GM23338 (cell line): ENCODE measurements at regions not wholly inside any gene's neighbourhood (a gene's known extent, or its start where the extent isn't known, plus 50 kb on each side); places are given as distances from the start of the nearest gene placed in this dataset.

Experiments
- ATAC-seq: fragments of 200-7000 bp; cut with Tn5 transposase; 3 replicates; pipeline ENCODE4 v1.9.1; 2020
- DNase-seq: peaks from one replicate; pipeline ENCODE4 v3.0.0-alpha.2; 2015; ENCODE audit warnings: low spot score
- H2AFZ ChIP-seq: fragments of 200-600 bp; sonication (generic); 2 replicates; pipeline ENCODE4 v1.8.0; 2016; ENCODE audit warnings: antibody characterized with exemption, mild to moderate bottlenecking, moderate library complexity
- H3F3A ChIP-seq: fragments of 200-600 bp; sonication (generic); replicated peaks from 2 replicates; pipeline ENCODE4 v1.8.0; 2017; ENCODE audit warnings: antibody characterized with exemption, mixed run types, low read depth
- H3K27ac ChIP-seq: fragments of 200-600 bp; sonication (generic); 2 replicates; pipeline ENCODE4 v1.6.1; 2016; ENCODE audit warnings: low read depth
- H3K27me3 ChIP-seq: fragments of 200-600 bp; sonication (generic); 2 replicates; pipeline ENCODE4 v1.8.0; 2016; ENCODE audit warnings: mild to moderate bottlenecking, mixed run types, moderate library complexity; ENCODE audit not compliant: insufficient read depth
- H3K36me3 ChIP-seq: fragments of 200-600 bp; sonication (generic); 2 replicates; pipeline ENCODE4 v1.8.0; 2016; ENCODE audit warnings: mild to moderate bottlenecking; ENCODE audit not compliant: insufficient read depth
- H3K4me1 ChIP-seq: fragments of 200-600 bp; sonication (generic); 2 replicates; pipeline ENCODE4 v1.8.0; 2016; ENCODE audit warnings: mild to moderate bottlenecking, moderate library complexity; ENCODE audit not compliant: insufficient read depth
- H3K4me2 ChIP-seq: fragments of 200-600 bp; sonication (generic); 2 replicates; pipeline ENCODE4 v1.7.1; 2017; ENCODE audit warnings: mixed run types
- H3K4me3 ChIP-seq: fragments of 200-600 bp; sonication (generic); 2 replicates; pipeline ENCODE4 v1.6.1; 2016; ENCODE audit warnings: mixed run types
- H3K79me2 ChIP-seq: fragments of 200-600 bp; sonication (generic); replicated peaks from 2 replicates; pipeline ENCODE4 v1.8.0; 2017; ENCODE audit warnings: mild to moderate bottlenecking; ENCODE audit not compliant: insufficient read depth
- H3K9me2 ChIP-seq: fragments of 200-600 bp; sonication (generic); 2 replicates; pipeline ENCODE4 v1.8.0; 2017; ENCODE audit not compliant: insufficient read depth
- H4K20me1 ChIP-seq: fragments of 200-600 bp; sonication (generic); replicated peaks from 2 replicates; pipeline ENCODE4 v1.8.0; 2017; ENCODE audit warnings: mild to moderate bottlenecking; ENCODE audit not compliant: insufficient read depth
- H3K27ac Mint-ChIP-seq: 2 replicates; pipeline ENCODE4 v1.8.0; 2020; ENCODE audit warnings: inconsistent platforms, mild to moderate bottlenecking, moderate library complexity, mixed read lengths
- H3K27me3 Mint-ChIP-seq: 3 replicates; pipeline ENCODE4 v1.8.0; 2022; ENCODE audit warnings: low read depth, mild to moderate bottlenecking, moderate library complexity, mixed read lengths, inconsistent platforms; ENCODE audit not compliant: insufficient read depth, poor library complexity
- H3K36me3 Mint-ChIP-seq: 3 replicates; pipeline ENCODE4 v1.8.0; 2021; ENCODE audit warnings: low read depth, mild to moderate bottlenecking, inconsistent platforms, moderate library complexity, mixed read lengths
- H3K4me1 Mint-ChIP-seq: 3 replicates; pipeline ENCODE4 v1.8.0; 2020; ENCODE audit warnings: mild to moderate bottlenecking, inconsistent platforms, mixed read lengths
- H3K4me3 Mint-ChIP-seq: 3 replicates; pipeline ENCODE4 v1.8.0; 2021; ENCODE audit warnings: moderate library complexity, mild to moderate bottlenecking, inconsistent platforms, mixed read lengths
- H3K9me3 Mint-ChIP-seq: 3 replicates; pipeline ENCODE4 v1.8.0; 2020; ENCODE audit warnings: moderate library complexity, mild to moderate bottlenecking, inconsistent platforms, mixed read lengths
- CREB1 ChIP-seq: fragments of 250-450 bp; sonication (Bioruptor Pico); IDR thresholded peaks from 2 replicates; pipeline ENCODE4 v1.5.0; 2020; ENCODE audit warnings: low read depth, mild to moderate bottlenecking, moderate library complexity
- CTCF ChIP-seq, 2 experiments: fragments of 200-600 bp in 1 of 2; sonication (generic) in 1 of 2; conservative IDR thresholded peaks; 2 replicates each; pipeline versions ENCODE4 v1.5.1 to v1.6.1; 2016 to 2017; ENCODE audit warnings: antibody characterized with exemption in 2 of 2, low read depth in 2 of 2, mild to moderate bottlenecking in 2 of 2, moderate library complexity in 1 of 2
- EZH2 ChIP-seq: fragments of 200-600 bp; sonication (generic); IDR thresholded peaks from one replicate; pipeline ENCODE4 v1.8.0; 2017; ENCODE audit warnings: antibody characterized with exemption, mild to moderate bottlenecking, low read depth; ENCODE audit not compliant: unreplicated experiment
- EZH2phosphoT487 ChIP-seq: fragments of 200-600 bp; sonication (generic); IDR thresholded peaks from one replicate; pipeline ENCODE4 v1.8.1; 2018; ENCODE audit warnings: antibody characterized with exemption; ENCODE audit not compliant: unreplicated experiment
- JUNB ChIP-seq: IDR thresholded peaks from one replicate; pipeline ENCODE4 v1.6.1; 2016; ENCODE audit warnings: antibody characterized with exemption; ENCODE audit not compliant: unreplicated experiment
- NANOG ChIP-seq: IDR thresholded peaks from 2 replicates; pipeline ENCODE4 v1.6.1; 2016; ENCODE audit warnings: antibody characterized with exemption, borderline replicate concordance
- REST ChIP-seq: IDR thresholded peaks from one replicate; pipeline ENCODE4 v1.6.1; 2018; ENCODE audit warnings: antibody characterized with exemption; ENCODE audit not compliant: unreplicated experiment
- STAT1 ChIP-seq: IDR thresholded peaks from one replicate; pipeline ENCODE4 v1.6.1; 2016; ENCODE audit warnings: antibody characterized with exemption; ENCODE audit not compliant: unreplicated experiment
- ZNF114 ChIP-seq: fragments of 250-450 bp; sonication (Bioruptor Pico); IDR thresholded peaks from 2 replicates; pipeline ENCODE4 v1.5.0; 2020; ENCODE audit warnings: mild to moderate bottlenecking, moderate library complexity
- ZNF331 ChIP-seq: fragments of 250-450 bp; sonication (Bioruptor Pico); IDR thresholded peaks from 2 replicates; pipeline ENCODE4 v1.5.0; 2020; ENCODE audit warnings: low read depth, mild to moderate bottlenecking, moderate library complexity
- ZNF462 ChIP-seq: fragments of 250-450 bp; sonication (Bioruptor Pico); IDR thresholded peaks from 2 replicates; pipeline ENCODE4 v1.5.0; 2020; ENCODE audit warnings: mild to moderate bottlenecking, moderate library complexity

DNA sequence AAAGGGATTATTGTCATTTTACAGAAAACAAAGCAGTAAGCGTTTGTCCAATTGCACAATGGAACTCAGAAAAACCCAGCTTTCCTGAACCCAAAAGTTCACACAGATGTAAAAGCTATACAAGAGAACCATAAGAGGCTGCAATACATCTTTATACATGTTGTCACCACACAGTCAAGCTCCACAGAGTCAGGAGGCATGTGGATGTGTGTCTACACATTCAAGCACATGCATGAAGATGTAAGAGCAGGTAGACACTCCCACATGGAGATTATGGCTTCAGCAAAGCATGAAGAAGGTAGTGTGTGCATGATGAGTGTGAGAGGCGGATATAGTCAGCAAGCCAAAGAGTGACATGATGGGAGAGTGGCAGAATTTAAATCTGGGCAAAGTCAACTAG lies 124.7 kb upstream of the THBS1 start (continued):
- no peak for TF ChIP-seq REST
- TF ChIP-seq CTCF (conservative IDR thresholded peaks at IDR 0.05; ENCODE audit: low read depth in 2 of 2): no peak
- TF ChIP-seq JUNB: no peak
- TF ChIP-seq ZNF114 (CRISPR knock-in tag): no peak
- no peak for TF ChIP-seq EZH2phosphoT487
- no peak for TF ChIP-seq ZNF331 (CRISPR knock-in tag)

- no peaks in the 10 kb centered on the region for H3K9me3 Mint-ChIP-seq
- ATAC-seq: no peak
- no peak for DNase-seq
- Histone ChIP-seq H3K4me1 (no peaks in the 10 kb centered on the region; the same call in 1 of the 2 replicates), H3K4me2 (no peak overlapping the region), H3K27me3 (no peaks in the 10 kb centered on the region), H4K20me1 (no peaks in the 10 kb centered on the region), H3K36me3 (no peaks in the 10 kb centered on the region), H3K79me2 (no peaks in the 10 kb centered on the region), H3F3A (no peaks in the 10 kb centered on the region), H3K27ac (no peak overlapping the region), H3K4me3 (no peak overlapping the region), H3K9me2 (0 out of 2 replicates have a peak, but pooled peaks cover 10% of the 10 kb centered on the region), H2AFZ (no peak overlapping the region)
- no peaks in the 10 kb centered on the region for H3K36me3 Mint-ChIP-seq
- H3K27ac Mint-ChIP-seq: no peak overlapping the region
- H3K4me1 Mint-ChIP-seq: peaks cover 6% of the 10 kb centered on the region; the same call in 2 of the 3 replicates
- no peak overlapping the region for H3K4me3 Mint-ChIP-seq
- H3K27me3 Mint-ChIP-seq: peaks cover 3% of the 10 kb centered on the region
- TF ChIP-seq ZNF331 (CRISPR knock-in tag) (no peak), CREB1 (CRISPR knock-in tag) (no peak), EZH2 (no peak), JUNB (no peak), ZNF462 (no peak), STAT1 (no peak), NANOG (no peak)
These were observed 124.1 kb upstream of the THBS1 start for GRCh38 chr15:39456582-39457330.
